ENCODE measurements at regions not wholly inside any gene's neighbourhood (a gene's known extent, or its start where the extent isn't known, plus 50 kb on each side); places are given as distances from the start of the nearest gene placed in this dataset.

DNA sequence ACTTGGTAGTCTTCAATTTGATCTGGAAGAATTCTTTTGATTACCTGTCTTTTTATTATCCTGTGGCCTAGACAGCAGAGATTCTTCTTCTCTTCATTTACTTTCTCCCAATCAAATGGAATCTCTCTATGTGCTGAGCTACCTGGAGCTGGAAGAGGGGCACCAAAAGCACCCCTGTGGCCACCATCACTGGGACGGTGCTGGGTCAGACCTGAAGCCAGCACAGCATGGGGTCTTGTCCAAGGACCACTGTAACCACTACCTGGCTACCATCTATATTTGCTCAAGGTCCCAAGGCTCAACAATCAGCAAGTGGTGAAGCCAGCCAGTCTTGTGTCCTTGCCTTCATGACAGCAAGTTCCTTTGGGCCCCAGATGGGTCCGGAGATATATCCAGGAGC, 186.6 kb downstream of the JRKL start:
- no peak for TF ChIP-seq SRF (IDR thresholded peaks at IDR 0.05; ENCODE audit: low read depth in 2 of 2, low read length in 2 of 2)
- no peak for TF ChIP-seq CTCF (IDR thresholded peaks at IDR 0.05 in 2 of 3, conservative IDR thresholded peaks at IDR 0.05 in 1 of 3; ENCODE audit: control insufficient read depth in 2 of 3, extremely low read depth in 1 of 3, insufficient read depth in 1 of 3, low read depth in 3 of 3, low read length in 3 of 3)
- no peak for TF ChIP-seq NR2F1 (conservative IDR thresholded peaks at IDR 0.05)
- no peak for TF ChIP-seq POLR2A (IDR thresholded peaks at IDR 0.05; ENCODE audit: low read depth, low read length)
- no peak for TF ChIP-seq TCF12 (IDR thresholded peaks at IDR 0.05; ENCODE audit: low read depth, low read length)
- no peak for TF ChIP-seq BMI1 (IDR thresholded peaks at IDR 0.05; ENCODE audit: borderline replicate concordance)
- TF ChIP-seq, protein P1, sequence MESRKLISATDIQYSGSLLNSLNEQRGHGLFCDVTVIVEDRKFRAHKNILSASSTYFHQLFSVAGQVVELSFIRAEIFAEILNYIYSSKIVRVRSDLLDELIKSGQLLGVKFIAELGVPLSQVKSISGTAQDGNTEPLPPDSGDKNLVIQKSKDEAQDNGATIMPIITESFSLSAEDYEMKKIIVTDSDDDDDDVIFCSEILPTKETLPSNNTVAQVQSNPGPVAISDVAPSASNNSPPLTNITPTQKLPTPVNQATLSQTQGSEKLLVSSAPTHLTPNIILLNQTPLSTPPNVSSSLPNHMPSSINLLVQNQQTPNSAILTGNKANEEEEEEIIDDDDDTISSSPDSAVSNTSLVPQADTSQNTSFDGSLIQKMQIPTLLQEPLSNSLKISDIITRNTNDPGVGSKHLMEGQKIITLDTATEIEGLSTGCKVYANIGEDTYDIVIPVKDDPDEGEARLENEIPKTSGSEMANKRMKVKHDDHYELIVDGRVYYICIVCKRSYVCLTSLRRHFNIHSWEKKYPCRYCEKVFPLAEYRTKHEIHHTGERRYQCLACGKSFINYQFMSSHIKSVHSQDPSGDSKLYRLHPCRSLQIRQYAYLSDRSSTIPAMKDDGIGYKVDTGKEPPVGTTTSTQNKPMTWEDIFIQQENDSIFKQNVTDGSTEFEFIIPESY (IDR thresholded peaks at IDR 0.05) = no peak
- TF ChIP-seq POLR2AphosphoS5 (IDR thresholded peaks at IDR 0.05; ENCODE audit: low read length) = no peak
- no peak for TF ChIP-seq EGR1 (IDR thresholded peaks at IDR 0.05; ENCODE audit: borderline replicate concordance in 1 of 2, low read depth in 2 of 2, low read length in 2 of 2)
- TF ChIP-seq ZNF274 (IDR thresholded peaks at IDR 0.05; ENCODE audit: insufficient read depth, insufficient read length) = no peak
- TF ChIP-seq RCOR1 (conservative IDR thresholded peaks at IDR 0.05; ENCODE audit: low read depth, low read length) = no peak
- TF ChIP-seq CBFB (IDR thresholded peaks at IDR 0.05; ENCODE audit: low read depth) = no peak

Measured in GM12878 (cell line).